ENCODE measurements at regions not wholly inside any gene's neighbourhood (a gene's known extent, or its start where the extent isn't known, plus 50 kb on each side); places are given as distances from the start of the nearest gene placed in this dataset.
"Not testable (repeated sequence)": the region's sequence is repeated elsewhere in the genome, so short reads cannot be mapped to it uniquely, and the experiment has no call there.

DNA sequence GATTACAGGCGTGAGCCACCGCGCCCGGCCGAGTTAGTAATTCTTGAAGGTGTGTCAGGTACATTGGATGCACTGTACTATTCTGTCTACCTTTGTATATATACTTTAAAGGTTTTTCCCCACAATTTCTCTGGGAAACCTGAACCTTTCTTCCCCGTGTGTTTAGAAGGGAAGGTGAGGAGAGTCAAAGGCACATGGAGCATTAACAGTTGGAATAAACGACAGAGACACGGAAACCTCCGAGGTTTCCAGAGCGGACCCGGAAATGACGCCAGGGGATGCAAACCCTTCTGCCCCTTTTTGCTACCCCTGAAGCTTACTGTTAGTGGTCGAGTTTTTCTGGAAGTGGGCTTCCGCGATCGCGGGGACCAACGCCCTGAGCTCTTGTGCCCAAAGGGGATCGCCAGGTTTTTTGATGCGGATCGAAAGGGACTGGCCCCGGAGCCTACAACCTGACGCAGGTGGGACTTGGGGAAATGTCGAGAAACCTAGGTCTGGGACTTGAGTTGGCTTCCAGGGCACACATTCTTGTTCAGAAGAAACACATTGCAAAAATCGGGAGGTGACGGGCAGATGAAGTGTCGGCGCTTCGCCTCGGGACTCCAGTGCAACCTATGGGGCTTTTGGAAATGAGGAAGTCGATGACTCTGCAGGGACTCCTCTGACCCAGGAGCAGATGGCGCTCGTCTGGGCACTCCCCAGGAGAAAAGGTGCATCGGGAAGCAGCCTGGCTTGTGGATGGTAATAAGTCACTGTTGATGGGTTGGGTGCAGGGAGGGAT, 218.2 kb downstream of the OR2B2 start:
- ATAC-seq (no peak), DNase-seq (no peak)
- intact Hi-C loops (cut with micrococcal nuclease) = no loop called here

GRCh38 chr6:27692133-27692532, 219.2 kb upstream of the ZNF184 start:
- ATAC-seq; intact Hi-C loops (cut with micrococcal nuclease); DNase-seq: not testable (repeated sequence)

GRCh38 chr6:27688014-27688586, 215.2 kb upstream of the ZNF184 start:
- DNase-seq = peak; percentile 69
- ATAC-seq = peak; percentile 93
- intact Hi-C loops (cut with micrococcal nuclease) = no loop called here

DNA sequence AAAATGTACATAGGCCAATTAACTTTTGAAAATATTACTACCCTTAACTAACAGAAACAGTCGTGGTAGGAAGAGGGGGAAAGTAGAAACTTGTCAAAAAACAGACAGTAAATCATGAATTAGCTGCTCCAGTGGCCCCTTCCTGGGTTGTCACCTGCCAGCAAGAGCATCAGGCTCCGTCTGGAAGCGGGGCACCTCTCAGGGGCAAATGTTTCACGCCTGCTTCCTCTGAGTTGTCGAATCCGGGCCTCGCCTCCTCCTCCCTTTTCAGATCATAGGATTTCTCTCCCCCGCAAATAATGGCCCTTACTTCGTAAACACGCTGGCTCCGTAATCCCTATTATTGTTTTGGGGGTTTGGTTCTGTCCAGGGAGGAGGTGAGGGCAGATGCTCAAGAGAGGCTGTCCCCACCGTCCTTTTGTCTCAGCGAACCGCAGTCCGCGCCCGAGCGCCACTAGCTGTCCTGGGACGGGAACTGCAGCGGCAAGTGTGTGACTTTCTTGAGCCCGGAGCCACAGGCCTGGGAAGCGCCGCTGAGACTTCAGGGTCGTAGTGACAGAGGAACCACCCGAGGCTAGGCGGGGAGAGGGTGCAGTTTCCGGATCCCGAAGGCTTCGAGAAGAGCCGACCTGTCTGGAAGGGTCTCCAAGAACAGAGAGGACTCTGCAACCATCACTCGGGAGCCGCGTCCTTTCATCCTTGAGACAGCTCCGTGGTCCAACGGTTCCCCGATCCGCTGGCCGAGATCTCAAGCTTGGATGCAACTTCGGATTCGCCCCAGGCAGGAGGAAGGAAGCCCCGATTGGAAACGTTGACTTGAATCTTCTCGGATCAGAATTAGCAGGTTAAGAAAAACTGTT, 214.5 kb upstream of the ZNF184 start:
- intact Hi-C loops (cut with micrococcal nuclease) = no loop called here
- DNase-seq (peak; percentile 64), ATAC-seq (peak; percentile 73)

- intact Hi-C loops (cut with micrococcal nuclease) = no loop called here
- ATAC-seq = no peak
- no peak for DNase-seq
Measured at GRCh38 chr6:27685279-27685678, 212.4 kb upstream of the ZNF184 start.

DNA sequence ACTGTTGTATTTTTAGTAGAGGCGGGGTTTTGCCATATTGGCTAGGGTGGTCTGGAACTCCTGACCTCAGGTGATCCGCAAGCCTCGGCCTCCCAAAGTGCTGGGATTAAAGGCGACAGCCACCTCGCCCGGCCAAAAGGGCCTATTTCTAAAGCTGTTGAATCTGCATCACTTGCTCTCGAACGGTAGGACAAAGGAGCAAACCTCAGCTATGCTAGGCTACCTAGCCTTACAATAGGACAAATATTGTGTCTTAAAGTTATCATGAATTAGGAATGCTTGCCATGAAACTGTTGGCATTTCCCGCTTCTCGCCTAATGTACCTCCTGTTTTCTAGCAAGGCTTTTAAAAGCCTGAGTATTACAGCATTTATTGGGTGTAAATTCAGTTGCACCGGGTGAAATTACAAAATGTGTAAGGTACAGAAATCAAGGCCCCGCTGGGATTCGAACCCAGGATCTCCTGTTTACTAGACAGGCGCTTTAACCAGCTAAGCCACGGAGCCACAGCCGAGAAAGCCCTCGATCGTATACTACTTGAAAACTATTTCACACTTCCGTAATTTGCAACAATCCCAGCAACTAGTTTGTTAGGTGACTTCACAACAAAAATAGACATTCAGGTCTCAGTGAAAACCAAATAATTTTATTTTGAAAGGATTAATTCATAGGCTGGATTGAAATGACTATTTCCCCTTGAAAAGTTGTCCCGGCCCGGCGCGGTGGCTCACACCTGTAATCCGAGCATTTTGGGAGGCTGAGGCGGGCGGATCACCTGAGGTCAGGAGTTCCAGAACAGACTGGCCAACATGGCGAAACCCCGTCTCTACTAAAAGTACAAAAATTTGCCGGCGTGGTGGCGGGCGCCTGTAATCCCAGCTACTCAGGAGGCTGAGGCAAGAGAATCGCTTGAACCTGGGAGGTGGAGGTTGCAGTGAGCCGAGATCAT, 211.6 kb upstream of the ZNF184 start:
- DNase-seq = no peak
- intact Hi-C loops (cut with micrococcal nuclease) = no loop called here
- no peak for ATAC-seq

- DNase-seq (no peak), ATAC-seq (no peak)
- intact Hi-C loops (cut with micrococcal nuclease) = no loop called here
Measured at GRCh38 chr6:27679964-27680694, 207.2 kb upstream of the ZNF184 start.

DNA sequence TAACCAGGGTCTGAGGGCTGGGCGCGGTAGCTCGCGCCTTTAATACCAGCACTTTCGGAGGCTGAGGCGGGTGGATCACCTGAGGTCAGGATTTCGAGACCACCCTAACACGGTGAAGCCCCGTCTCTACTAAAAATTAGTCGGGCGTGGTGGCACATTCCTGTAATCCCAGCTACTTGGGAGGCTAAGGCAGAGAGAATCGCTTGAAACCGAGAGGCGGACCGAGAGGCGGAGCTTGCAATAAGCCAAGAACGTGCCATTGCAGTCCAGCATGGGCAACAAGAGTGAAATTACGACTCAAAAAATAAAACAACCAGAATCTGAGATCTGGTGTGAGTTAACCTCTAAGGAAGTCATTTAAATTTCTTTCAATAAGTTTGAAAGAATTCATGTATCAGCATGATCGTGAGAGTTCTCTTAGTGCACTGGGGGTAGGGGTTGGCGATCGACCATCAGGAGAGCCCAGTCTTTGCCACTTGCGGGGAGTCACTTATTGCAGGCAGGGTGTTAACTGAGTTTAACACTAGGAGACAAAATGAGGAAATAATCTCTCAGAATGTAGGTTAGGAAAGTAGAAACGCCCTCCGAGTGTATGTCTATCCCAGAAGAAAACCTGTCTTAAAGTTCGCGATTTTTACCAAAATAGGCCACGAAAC, 206.5 kb upstream of the ZNF184 start:
- no peak for DNase-seq
- ATAC-seq = no peak
- intact Hi-C loops (cut with micrococcal nuclease) = no loop called here

DNA sequence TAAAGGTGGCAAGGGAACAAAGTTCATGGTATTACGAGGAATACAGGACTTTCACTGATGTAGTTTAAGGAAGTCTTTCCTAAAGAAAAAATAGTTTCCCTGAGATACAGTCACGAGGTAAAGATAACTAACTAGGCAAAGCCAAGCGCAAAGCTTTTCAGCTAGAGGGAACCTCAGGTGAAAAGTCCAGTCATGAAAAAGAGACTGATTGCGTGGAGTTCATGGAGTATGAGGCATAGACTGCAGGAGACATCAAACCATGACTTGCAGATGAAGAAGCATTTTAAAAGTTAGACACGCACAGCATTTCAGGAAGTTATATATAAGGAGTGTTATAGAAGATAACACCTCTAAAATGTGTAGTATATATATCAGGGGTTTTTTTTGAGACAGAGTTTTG, 205.6 kb upstream of the ZNF184 start:
- intact Hi-C loops (cut with micrococcal nuclease) = no loop called here

DNA sequence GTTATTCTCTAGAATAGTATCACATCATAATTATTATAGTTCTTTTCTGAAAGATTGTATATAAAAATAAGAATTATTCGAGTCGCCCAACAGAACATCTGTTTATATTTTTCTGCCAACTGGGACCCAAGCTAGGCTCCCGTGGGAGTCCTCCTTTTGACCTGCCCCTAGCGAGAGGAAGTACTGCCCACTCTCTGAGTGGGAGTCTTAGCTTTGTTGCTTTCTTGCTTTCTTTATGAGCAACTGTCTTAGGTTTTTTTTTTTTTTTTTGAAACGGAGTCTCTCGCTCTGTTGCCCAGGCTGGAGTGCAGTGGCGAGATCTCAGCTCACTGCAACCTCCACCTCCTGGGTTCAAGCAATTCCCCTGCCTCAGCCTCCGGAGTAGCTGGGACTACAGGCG, 202.0 kb upstream of the ZNF184 start:
- intact Hi-C loops (cut with micrococcal nuclease) = no loop called here
- DNase-seq (no peak), ATAC-seq (no peak)

More for the DNA sequence above, 205.6 kb upstream of the ZNF184 start:
- no peak for DNase-seq
- ATAC-seq = no peak

- ATAC-seq (no peak), DNase-seq (no peak)
- intact Hi-C loops (cut with micrococcal nuclease) = no loop called here
Measured at GRCh38 chr6:27672113-27672799, 199.4 kb upstream of the ZNF184 start.

DNA sequence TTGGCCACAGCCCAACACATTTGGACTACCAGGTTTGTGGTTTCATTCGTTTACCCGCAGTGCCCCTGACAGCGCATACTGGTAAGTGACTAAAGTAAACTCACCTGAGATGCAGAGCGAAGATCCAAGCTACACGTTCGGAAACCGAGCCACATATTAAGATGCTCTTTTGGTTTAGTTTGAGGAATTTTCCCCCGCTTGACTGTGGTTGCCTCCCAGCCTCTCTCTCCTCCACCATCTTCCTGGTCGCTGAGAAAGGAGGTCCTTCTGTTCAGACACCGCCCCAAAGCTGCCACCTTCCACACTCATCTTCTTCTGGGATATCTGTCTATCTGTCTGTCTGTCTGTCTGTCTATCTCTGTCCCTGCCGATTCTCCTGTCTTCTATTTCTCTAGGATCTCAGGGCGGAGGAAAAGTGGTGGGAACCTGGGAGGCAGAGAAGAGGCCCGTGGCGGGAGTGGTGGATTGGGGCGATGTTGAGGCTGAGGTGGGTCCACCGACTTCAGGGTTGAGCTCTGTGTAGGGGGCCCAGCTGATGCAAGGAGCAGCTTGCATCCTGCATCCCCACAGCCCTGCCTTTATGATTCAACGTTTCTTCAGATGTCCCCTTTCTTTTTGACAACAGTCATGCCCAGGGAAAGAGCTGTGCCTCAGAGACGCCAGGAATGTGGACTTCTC, 196.9 kb upstream of the ZNF184 start:
- ATAC-seq (no peak), DNase-seq (no peak)
- intact Hi-C loops (cut with micrococcal nuclease) = no loop called here

- ATAC-seq = no peak
- DNase-seq = no peak
- intact Hi-C loops (cut with micrococcal nuclease) = no loop called here
Measured at GRCh38 chr6:27669295-27669623, 196.4 kb upstream of the ZNF184 start.

- intact Hi-C loops (cut with micrococcal nuclease) = no loop called here
- ATAC-seq = no peak
Measured at GRCh38 chr6:27668442-27669294, 195.8 kb upstream of the ZNF184 start.

GRCh38 chr6:27667657-27668441, 194.9 kb upstream of the ZNF184 start:
- ATAC-seq = no peak
- no peak for DNase-seq
- intact Hi-C loops (cut with micrococcal nuclease) = no loop called here

More at GRCh38 chr6:27668442-27669294, 195.8 kb upstream of the ZNF184 start:
- no peak for DNase-seq

Measured in left ventricle myocardium superior (tissue), 1 donor.